ENCODE measurements at regions not wholly inside any gene's neighbourhood (a gene's known extent, or its start where the extent isn't known, plus 50 kb on each side); places are given as distances from the start of the nearest gene placed in this dataset.

- TF ChIP-seq CTCF (IDR thresholded peaks at IDR 0.05; ENCODE audit: low read depth, low read length) (peak; percentile 65), MAX (IDR thresholded peaks at IDR 0.05; ENCODE audit: low read depth, low read length) (peak; percentile 47; the same call in 1 of the 2 replicates), POLR2A (IDR thresholded peaks at IDR 0.05; ENCODE audit: extremely low read depth, insufficient read length) (no peak)
These were observed 1238.9 kb downstream of the UQCRFS1 start for GRCh38 chr19:27974082-27974513.
